ENCODE measurements at regions not wholly inside any gene's neighbourhood (a gene's known extent, or its start where the extent isn't known, plus 50 kb on each side); places are given as distances from the start of the nearest gene placed in this dataset.

- TF ChIP-seq MGA (IDR thresholded peaks at IDR 0.05), result no peak
- TF ChIP-seq ZNF232 (CRISPR knock-in tag; IDR thresholded peaks at IDR 0.05), result no peak
- TF ChIP-seq ZNF668 (CRISPR knock-in tag; IDR thresholded peaks at IDR 0.05), result no peak
- TF ChIP-seq HEY1 (CRISPR knock-in tag; IDR thresholded peaks at IDR 0.05; ENCODE audit: borderline replicate concordance), result no peak
- TF ChIP-seq SMARCA5 (IDR thresholded peaks at IDR 0.05), result no peak
- no peak for TF ChIP-seq ETV5 (CRISPR knock-in tag; IDR thresholded peaks at IDR 0.05; ENCODE audit: low read depth)
- no peak for TF ChIP-seq ILK (tag; IDR thresholded peaks at IDR 0.05; ENCODE audit: borderline replicate concordance, low read depth)
- TF ChIP-seq, protein P1, sequence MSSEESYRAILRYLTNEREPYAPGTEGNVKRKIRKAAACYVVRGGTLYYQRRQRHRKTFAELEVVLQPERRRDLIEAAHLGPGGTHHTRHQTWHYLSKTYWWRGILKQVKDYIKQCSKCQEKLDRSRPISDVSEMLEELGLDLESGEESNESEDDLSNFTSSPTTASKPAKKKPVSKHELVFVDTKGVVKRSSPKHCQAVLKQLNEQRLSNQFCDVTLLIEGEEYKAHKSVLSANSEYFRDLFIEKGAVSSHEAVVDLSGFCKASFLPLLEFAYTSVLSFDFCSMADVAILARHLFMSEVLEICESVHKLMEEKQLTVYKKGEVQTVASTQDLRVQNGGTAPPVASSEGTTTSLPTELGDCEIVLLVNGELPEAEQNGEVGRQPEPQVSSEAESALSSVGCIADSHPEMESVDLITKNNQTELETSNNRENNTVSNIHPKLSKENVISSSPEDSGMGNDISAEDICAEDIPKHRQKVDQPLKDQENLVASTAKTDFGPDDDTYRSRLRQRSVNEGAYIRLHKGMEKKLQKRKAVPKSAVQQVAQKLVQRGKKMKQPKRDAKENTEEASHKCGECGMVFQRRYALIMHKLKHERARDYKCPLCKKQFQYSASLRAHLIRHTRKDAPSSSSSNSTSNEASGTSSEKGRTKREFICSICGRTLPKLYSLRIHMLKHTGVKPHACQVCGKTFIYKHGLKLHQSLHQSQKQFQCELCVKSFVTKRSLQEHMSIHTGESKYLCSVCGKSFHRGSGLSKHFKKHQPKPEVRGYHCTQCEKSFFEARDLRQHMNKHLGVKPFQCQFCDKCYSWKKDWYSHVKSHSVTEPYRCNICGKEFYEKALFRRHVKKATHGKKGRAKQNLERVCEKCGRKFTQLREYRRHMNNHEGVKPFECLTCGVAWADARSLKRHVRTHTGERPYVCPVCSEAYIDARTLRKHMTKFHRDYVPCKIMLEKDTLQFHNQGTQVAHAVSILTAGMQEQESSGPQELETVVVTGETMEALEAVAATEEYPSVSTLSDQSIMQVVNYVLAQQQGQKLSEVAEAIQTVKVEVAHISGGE (CRISPR knock-in tag; IDR thresholded peaks at IDR 0.05), result no peak
- no peak for TF ChIP-seq ARID1B (IDR thresholded peaks at IDR 0.05)
- no peak for TF ChIP-seq COPS2 (conservative IDR thresholded peaks at IDR 0.05)
- no peak for TF ChIP-seq TSC22D4 (tag; IDR thresholded peaks at IDR 0.05)
- TF ChIP-seq CHD2 (IDR thresholded peaks at IDR 0.05; ENCODE audit: low read depth, low read length), result no peak
- no peak for TF ChIP-seq HMBOX1 (IDR thresholded peaks at IDR 0.05)
- TF ChIP-seq HNRNPL (IDR thresholded peaks at IDR 0.05; ENCODE audit: low read depth, low read length), result no peak
Measured at GRCh38 chr2:106686814-106687213, 199.2 kb downstream of the ST6GAL2 start (continued).

All from K562 (cell line).